Endothelial cell of umbilical vein (primary cell): ENCODE measurements at regions not wholly inside any gene's neighbourhood (a gene's known extent, or its start where the extent isn't known, plus 50 kb on each side); places are given as distances from the start of the nearest gene placed in this dataset.

Experiments
- BruUV-seq: library from RNA; stranded (reverse); fragments of 400-500 nt; replicated peaks from 2 replicates; lab custom pipeline; 2021; lab: Mats Ljungman, UMichigan
- CTCF ChIA-PET: fragments of 300-600, 350-600 bp; sonication (Branson Sonifier 250); formaldehyde crosslinking; loops from one replicate; lab custom pipeline; 2021; ENCODE audit warnings: antibody characterized with exemption, inconsistent platforms; lab: Charles Lee
- POLR2A ChIA-PET: fragments of 300-600, 350-600 bp; sonication (Branson Sonifier 250); formaldehyde crosslinking; loops from one replicate; lab custom pipeline; 2021; ENCODE audit warnings: antibody characterized with exemption, inconsistent platforms; lab: Charles Lee
- DNase-seq: peaks from one replicate; pipeline ENCODE4 v3.0.0-alpha.2; 2011; ENCODE audit warnings: low read depth, low spot score
- FAIRE-seq: peaks from 2 replicates; lab custom pipeline; 2011; peaks lifted over from hg19 to GRCh38; lab: Jason Lieb, UNC
- H2AFZ ChIP-seq: 2 replicates; pipeline ENCODE4 v1.6.0; 2012; ENCODE audit warnings: low read depth, low read length, control low read depth, inconsistent platforms
- H3K27ac ChIP-seq: 2 replicates; pipeline ENCODE4 v1.5.1; 2011; ENCODE audit warnings: low read depth, mild to moderate bottlenecking, control low read depth, low read length, moderate library complexity; ENCODE audit not compliant: insufficient read depth
- H3K27me3 ChIP-seq, 2 experiments: 2 replicates each; pipeline versions ENCODE4 v1.6.0 to v1.6.1; 2011; ENCODE audit warnings: low read length in 2 of 2, mixed read lengths in 1 of 2; ENCODE audit not compliant: control insufficient read depth in 2 of 2, insufficient read depth in 2 of 2
- H3K36me3 ChIP-seq, 2 experiments: 2 replicates in 1 of 2; 3 replicates in 1 of 2; pipeline ENCODE4 v1.5.1; 2011; ENCODE audit warnings: low read length in 2 of 2, mild to moderate bottlenecking in 1 of 2, moderate library complexity in 1 of 2; ENCODE audit not compliant: control insufficient read depth in 2 of 2, insufficient read depth in 2 of 2; ENCODE audit errors: extremely low read depth in 1 of 2
- H3K4me1 ChIP-seq: 3 replicates; pipeline ENCODE4 v1.5.1; 2011; ENCODE audit warnings: mild to moderate bottlenecking, low read length; ENCODE audit not compliant: control insufficient read depth, insufficient read depth; ENCODE audit errors: extremely low read depth
- H3K4me2 ChIP-seq: 2 replicates; pipeline ENCODE4 v1.6.1; 2011; ENCODE audit warnings: low read length, control low read depth, mixed read lengths; ENCODE audit not compliant: insufficient read depth
- H3K4me3 ChIP-seq, 3 experiments: fragments of 200-600 bp in 1 of 3; sonication (generic), shearing (Covaris generic) in 1 of 3; replicated peaks in 1 of 3; 2 replicates each; pipeline ENCODE4 v1.5.1; 2011 to 2016; ENCODE audit warnings: control low read depth in 3 of 3, low read length in 3 of 3, mild to moderate bottlenecking in 2 of 3, inconsistent platforms in 1 of 3, low read depth in 1 of 3, moderate library complexity in 1 of 3; ENCODE audit not compliant: insufficient read depth in 1 of 3
- H3K79me2 ChIP-seq: 2 replicates; pipeline ENCODE4 v1.6.0; 2012; ENCODE audit warnings: low read length, inconsistent platforms; ENCODE audit not compliant: control insufficient read depth, insufficient read depth
- H3K9ac ChIP-seq: replicated peaks from 2 replicates; pipeline ENCODE3; 2011; ENCODE audit warnings: low read length, control low read depth; ENCODE audit not compliant: insufficient read depth; ENCODE audit errors: extremely low read depth
- H3K9me1 ChIP-seq: replicated peaks from 3 replicates; pipeline ENCODE4 v1.6.0; 2011; ENCODE audit warnings: mild to moderate bottlenecking, low read length; ENCODE audit not compliant: control insufficient read depth, insufficient read depth; ENCODE audit errors: extremely low read depth
- H3K9me3 ChIP-seq: replicated peaks from 2 replicates; pipeline ENCODE4 v1.5.1; 2012; ENCODE audit warnings: low read length, inconsistent platforms; ENCODE audit not compliant: control insufficient read depth, insufficient read depth
- H4K20me1 ChIP-seq: replicated peaks from 2 replicates; pipeline ENCODE3; 2011; ENCODE audit warnings: mild to moderate bottlenecking, low read length; ENCODE audit not compliant: control insufficient read depth, insufficient read depth; ENCODE audit errors: extremely low read depth
- CTCF ChIP-seq, 2 donors: IDR thresholded peaks; 1 replicate in 1 of 2; 2 replicates in 1 of 2; pipeline ENCODE4 v1.5.1; 2011; ENCODE audit warnings: low read length in 2 of 2, mild to moderate bottlenecking in 2 of 2, moderate library complexity in 2 of 2, control low read depth in 1 of 2, inconsistent platforms in 1 of 2, low read depth in 1 of 2; ENCODE audit not compliant: insufficient read depth in 1 of 2; ENCODE audit errors: extremely low read depth in 1 of 2
- EZH2 ChIP-seq: IDR thresholded peaks from 2 replicates; pipeline ENCODE4 v1.6.1; 2012; ENCODE audit warnings: borderline replicate concordance, low read depth, mild to moderate bottlenecking, moderate library complexity, low read length, inconsistent platforms; ENCODE audit not compliant: severe bottlenecking
- FOS ChIP-seq: IDR thresholded peaks from 2 replicates; pipeline ENCODE4 v1.6.1; 2011; ENCODE audit warnings: mild to moderate bottlenecking, low read length, moderate library complexity, borderline replicate concordance; ENCODE audit not compliant: insufficient read depth
- GATA2 ChIP-seq: IDR thresholded peaks from 2 replicates; pipeline ENCODE4 v1.7.0; 2011; ENCODE audit warnings: low read depth, mild to moderate bottlenecking, moderate library complexity, mixed read lengths, low read length; ENCODE audit not compliant: insufficient read length, insufficient read depth
- JUN ChIP-seq: IDR thresholded peaks from 2 replicates; pipeline ENCODE4 v1.6.1; 2011; ENCODE audit warnings: borderline replicate concordance, low read depth; ENCODE audit not compliant: insufficient read length, insufficient read depth
- MAX ChIP-seq: IDR thresholded peaks from 2 replicates; pipeline ENCODE4 v1.6.1; 2011; ENCODE audit not compliant: insufficient read depth, insufficient read length
- MYC ChIP-seq: IDR thresholded peaks from one replicate; pipeline ENCODE4 v1.6.1; 2011; ENCODE audit warnings: mild to moderate bottlenecking, low read depth, low read length
- POLR2A ChIP-seq: IDR thresholded peaks from 2 replicates; pipeline ENCODE4 v1.6.1; 2012; ENCODE audit warnings: low read depth, mild to moderate bottlenecking, control low read depth, low read length
- POLR2AphosphoS5 ChIP-seq: IDR thresholded peaks from 2 replicates; pipeline ENCODE4 v1.6.1; 2012; ENCODE audit warnings: low read depth, mild to moderate bottlenecking, control low read depth, low read length, moderate library complexity; ENCODE audit not compliant: insufficient read depth
- dilution Hi-C: fragments of 300-500 bp; cut with MboI; formaldehyde crosslinking; loops from one replicate; pipeline ENCODE4 v1.15.0; 2019; ENCODE audit warnings: low sequenced_read_pairs; ENCODE audit not compliant: extremely low pct_ligation_motif_present
- intact Hi-C: fragments of 100-400 bp; cut with micrococcal nuclease; formaldehyde crosslinking; loops from one replicate; pipeline ENCODE4 v1.10.0; 2022

GRCh38 chr15:66941791-66942190, 123.6 kb upstream of the SMAD3 start:
- H3K27me3 ChIP-seq = peaks cover 0 to 3% of the 10 kb centered on the region in 2 experiments
- DNase-seq (no peak), FAIRE-seq (no peak)
- ChIA-PET POLR2A (no interaction called here), CTCF (interaction anchor here (1.2 kb wide), 1 partner anchor 362 kb away, joined by 7 read pairs; no protein-coding TSS in a partner anchor)
- peaks cover 4% of the 10 kb centered on the region for H3K4me1 ChIP-seq
- TF ChIP-seq MYC (no peak), MAX (no peak), CTCF (IDR thresholded peaks at IDR 0.05; ENCODE audit: extremely low read depth in 1 of 2, insufficient read depth in 1 of 2, low read depth in 1 of 2, low read length in 2 of 2) (no peak), JUN (no peak), POLR2A (no peak), FOS (no peak), GATA2 (no peak), POLR2AphosphoS5 (no peak), EZH2 (no peak)
- H3K9me1 ChIP-seq = no peaks in the 10 kb centered on the region
- H2AFZ ChIP-seq = no peak overlapping the region
- no peaks in the 10 kb centered on the region for H3K36me3 ChIP-seq
- no peak overlapping the region for H3K4me3 ChIP-seq
- H3K79me2 ChIP-seq = no peaks in the 10 kb centered on the region
- no peak overlapping the region for H3K4me2 ChIP-seq
- no TSS peak for BruUV-seq
- H4K20me1 ChIP-seq = no peaks in the 10 kb centered on the region
- dilution Hi-C loops (loop anchor here (25.0 kb wide), 1 partner anchor 496 kb away; no protein-coding TSS in a partner anchor), intact Hi-C loops (no loop called here)
- no peaks in the 10 kb centered on the region for H3K9me3 ChIP-seq
- H3K27ac ChIP-seq = no peak overlapping the region
- H3K9ac ChIP-seq = no peak overlapping the region
